NCI-H1092 (cell line): ENCODE measurements at regions not wholly inside any gene's neighbourhood (a gene's known extent, or its start where the extent isn't known, plus 50 kb on each side); places are given as distances from the start of the nearest gene placed in this dataset.

Experiments
- DNase-seq: peaks from one replicate; lab custom pipeline; 2025; lab: John Stamatoyannopoulos, UW

DNA sequence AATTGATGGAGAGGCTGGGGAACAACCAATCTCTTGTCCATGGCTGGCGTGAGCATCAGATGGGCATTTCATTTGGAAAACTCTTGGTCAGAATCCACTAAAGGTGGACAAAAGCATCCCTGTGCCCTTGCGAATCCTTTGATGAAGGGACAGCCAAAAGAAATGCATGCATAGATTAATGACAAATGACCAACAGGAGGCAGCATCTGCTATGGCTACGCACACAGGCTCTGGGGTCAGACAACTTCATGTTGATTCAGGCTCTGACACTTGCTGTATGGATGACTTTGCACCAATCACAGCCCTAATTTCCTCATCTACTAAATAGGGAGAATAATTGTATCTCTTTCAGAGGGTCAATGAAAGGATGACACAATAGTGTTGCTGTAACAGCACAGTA, 117.5 kb downstream of the ASCL4 start:
- DNase-seq = no peak

DNA sequence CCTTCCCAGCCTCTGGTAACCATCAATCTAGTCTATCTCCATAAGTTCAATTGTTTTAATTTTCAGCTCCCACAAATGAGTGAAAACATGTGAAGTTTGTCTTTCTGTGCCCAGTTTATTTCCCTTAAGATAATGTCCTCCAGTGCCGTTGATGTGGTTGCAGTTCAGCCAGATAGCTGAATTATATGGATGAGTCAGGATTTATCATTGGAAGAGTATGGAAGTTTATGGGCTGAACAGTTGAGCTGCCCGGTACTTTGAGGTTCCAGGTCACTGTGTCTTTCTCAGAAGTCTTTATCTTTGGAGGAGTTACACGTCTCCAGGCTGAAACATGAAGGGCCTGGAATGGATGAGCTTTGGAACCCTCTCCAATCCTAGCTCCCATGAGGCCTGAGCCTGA, 120.1 kb downstream of the ASCL4 start:
- DNase-seq = no peak

DNA sequence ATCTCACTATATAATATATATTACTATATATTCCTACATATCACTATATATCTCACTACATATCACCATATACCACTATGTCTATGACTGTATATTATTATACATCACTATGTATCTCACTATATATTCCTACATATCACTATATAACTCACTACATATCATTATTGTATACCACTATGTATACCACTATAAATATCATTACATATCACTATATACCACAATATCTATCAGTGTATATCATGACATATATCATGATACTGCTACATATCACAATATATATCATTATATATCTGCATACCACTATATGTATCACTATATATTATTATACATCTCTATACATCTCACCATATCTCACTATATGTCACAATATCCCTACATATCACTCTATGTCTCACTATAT, 121.5 kb downstream of the ASCL4 start:
- DNase-seq = no peak

DNA sequence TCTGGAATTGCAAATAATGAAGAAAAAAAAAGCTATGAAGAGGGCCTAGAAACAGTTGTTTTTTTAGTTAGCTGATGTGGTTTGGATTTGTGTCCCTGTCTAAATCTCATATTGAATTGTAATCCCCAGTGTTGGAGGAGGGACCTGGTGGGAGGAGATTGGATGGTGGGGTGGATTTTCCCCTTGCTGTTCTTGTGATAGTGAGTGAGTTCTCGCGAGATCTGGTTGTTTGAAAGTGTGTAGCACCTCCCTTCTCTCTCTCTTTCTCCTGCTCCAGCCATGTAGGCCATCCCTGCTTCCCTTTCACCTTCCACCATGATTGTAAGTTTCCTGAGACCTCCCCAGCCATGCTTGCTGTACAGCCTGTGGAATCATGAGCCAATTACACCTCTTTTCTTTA, 126.1 kb downstream of the ASCL4 start:
- no peak for DNase-seq

DNA sequence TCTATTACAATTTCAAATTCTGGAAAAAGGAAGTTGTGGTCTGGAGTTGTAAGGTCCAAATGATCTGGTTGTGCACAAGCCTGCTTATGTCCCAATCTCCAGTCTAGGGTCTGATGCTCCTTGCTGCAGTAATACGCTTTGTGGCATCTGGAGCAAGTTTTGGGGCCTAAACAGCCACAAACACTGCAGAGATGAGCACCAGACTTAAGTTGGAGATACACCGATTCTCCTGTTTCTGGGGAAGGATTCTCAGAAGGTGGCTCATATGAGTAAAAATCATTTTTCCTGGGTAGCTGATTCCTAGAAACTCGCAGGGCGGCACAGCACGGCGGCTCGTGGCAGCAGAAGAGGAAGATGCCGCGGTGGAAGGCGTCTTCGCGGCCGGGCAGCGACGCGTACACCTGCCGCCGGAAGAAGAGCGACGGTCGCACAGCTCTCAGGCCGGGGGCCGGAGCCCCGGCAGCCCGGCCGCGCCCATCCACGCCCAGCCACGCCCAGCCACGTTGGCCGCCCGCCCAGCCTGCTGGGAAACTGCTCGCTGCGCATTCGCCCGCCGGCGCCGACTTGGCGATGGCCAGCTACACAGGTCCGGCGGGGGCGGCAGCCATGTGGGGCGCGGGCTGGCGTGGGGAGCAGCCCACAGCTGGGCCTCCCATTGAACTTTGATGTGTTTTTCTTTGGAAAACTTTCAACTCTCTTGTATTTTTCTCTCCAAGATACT, 129.0 kb downstream of the ASCL4 start:
- DNase-seq = peak; percentile 21

DNA sequence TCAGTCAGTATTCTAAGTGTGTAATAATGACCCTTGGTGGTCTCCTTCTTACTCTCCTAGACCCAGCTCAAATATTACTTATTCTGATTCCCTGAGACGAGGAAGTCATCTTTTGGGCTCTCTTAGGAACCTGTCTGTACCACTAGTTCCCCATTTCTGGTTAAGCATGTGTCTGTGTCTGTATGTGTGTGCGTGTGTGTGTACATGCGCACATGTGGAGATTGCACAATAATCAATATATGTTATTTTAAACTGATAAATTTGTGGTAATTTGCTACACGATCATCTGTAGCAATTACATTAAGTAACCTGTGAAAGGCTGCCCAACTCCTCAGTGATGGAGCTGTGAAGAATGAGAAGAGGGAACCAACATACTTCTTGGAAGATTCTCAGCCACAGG, 132.2 kb downstream of the ASCL4 start:
- DNase-seq = no peak

DNA sequence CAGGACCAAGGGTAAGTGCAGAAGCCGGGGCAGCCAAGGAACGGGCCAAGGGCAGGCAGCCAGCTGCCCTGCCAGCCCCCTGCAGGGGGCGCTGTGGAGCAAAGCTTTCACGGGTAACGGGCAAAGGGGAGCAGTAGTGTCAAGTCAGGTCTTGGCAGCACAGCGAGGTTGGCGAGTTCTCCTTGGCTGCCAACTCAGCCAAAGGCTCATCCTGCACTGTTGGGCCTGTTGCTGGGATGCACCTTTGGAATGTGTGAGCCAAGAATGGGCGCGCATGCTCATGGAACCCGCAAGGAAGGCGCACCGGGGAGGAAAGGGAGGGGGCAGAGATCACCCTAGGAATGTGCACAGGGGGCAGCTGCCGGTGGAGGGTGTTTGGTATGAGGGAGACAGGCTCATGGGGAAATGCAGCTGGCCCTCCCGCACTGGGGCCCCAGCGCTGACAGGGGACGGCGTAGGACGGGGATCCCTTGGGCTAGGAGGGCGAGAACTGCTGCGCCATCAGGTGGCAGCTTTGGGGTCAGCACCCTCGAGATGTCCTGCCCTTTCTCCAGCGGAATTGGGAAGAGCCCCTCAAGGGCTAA, 138.0 kb downstream of the ASCL4 start:
- no peak for DNase-seq

DNA sequence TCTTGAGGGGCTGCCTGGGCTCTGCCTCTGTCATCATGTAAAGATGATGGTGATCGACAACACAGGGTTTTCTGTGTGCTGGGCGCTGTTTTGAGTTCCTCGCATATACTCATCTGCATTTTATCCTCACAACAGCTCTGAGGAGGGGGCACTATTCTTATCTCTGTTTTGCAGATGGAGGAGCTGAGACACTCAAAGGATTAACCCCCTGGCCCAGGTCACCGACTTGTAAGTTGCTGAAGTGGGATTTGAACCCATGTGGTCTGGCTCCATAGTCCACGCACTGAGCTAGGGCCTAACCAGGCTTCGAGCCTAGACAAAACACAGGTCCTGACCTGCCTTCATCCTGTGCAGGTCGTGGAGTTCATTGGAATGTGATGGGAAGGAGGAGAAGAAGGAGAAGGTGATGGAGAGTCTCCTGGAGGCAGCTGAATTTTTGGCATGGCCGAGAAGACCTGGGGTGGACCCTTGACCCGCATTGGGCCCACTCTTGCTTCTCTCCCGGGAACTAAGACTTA, 140.0 kb downstream of the ASCL4 start:
- no peak for DNase-seq

DNA sequence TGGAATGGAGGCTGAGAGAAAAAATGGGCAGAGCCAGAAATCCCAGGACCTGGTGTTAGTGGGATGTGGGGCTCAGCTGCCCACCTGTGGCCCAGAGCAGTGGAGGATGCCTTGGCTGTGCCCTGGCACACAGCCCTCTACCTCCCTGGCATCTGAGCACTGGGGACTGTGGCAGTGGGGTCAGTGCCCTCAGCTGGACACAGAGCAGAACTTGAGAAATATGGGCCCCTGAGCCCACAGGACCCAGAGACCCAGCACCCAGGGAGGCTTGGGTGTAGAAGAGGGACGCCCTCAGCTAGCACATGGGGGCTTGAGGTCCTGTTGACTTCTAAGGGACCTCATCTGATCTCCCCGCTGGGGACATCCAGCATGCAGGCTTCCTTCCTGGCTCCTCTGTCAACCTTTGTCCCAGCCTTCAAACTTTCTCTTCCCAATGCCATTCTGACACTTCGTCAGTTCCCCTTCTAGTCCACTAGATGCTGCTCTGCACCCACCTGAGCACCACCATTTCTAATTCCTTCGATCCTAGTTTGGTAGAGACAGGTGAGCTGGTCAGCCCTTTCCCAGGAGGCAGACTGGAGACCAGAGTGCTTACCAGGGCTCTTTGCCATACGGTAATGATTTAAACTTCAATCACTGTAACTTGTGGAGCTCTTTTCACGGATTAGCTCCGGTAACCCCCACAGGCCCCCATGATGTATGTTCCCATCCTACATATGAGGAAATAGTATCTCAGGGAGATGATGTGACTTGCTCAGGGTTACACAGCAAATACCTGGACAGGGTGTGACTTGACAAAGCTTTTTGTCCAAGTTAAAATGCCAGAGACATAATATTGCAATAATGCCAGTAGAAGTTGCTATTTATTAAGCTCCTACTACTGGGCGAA, 143.7 kb downstream of the ASCL4 start:
- DNase-seq = no peak

DNA sequence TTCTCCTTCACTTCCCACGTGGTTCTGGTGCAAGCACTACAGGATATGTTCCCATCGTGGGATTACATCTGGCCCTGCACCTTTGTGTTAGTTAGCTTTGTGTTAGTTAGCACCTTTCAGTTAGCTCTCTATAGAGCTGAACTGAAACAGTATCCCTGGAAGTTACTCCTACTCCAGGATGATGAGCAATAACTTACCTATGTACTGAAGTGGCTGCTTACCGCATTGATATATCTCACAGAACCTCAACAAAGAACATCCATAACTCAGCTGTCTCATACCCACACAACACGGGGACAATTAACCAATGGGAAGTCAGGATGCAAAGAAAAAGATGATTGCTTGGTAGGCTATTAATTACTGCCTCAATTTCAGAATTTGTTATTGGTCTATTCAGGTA, 146.6 kb downstream of the ASCL4 start:
- DNase-seq = no peak

DNA sequence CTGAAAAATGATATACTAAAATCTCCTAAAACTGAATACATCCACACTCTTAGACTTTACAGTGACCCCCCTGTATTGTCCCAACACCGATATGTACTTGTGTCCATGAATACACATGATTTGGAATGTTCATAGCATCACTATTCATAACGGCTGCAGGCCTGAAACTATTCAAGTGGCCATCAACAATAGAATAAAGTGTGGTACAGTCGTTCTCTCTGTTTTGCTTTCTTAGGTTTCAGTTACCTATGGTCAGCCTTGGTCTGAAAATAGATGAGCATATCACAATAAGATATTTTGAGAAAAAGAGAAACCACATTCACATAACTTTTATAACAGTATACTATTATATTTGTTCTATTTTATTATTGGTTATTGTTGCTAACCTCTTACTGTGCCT, 150.6 kb downstream of the ASCL4 start:
- no peak for DNase-seq

DNA sequence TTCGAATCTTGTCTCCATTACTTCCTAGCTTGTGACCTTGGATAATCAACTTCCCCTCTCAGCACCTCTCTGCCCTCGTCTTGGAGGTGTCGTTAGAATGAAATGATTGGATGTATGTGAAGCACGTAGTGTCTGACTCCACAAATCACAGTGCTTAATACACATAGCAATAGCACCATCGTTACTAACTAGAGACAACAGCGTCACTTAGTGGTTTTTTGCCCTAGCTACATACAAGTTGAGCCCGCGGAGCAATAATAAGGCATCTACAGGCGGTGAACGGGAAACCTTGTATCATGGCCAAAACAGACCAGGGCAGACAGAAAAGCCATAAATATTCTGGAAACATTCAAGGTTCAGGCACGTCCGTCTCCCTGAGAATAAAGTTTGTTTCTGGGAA, 154.9 kb downstream of the ASCL4 start:
- no peak for DNase-seq

DNA sequence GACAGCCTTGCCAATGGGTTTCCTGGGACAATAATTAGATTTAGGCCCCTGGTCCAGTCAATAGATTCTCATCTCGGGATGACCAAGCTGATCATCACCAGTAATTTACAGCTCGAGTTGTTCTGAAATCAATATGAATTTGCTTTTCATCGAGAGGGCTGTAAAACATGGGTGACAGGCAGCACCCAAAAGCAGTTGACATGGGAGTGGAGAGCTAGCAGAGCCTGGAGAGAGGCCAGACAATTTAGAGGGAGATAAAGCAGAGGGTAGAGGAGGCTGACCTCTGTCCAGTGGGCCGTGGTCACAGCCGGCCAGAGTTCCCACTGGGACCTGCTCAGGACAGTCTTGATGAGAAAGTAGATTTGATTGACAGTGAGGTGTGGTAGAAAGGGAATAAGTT, 157.3 kb downstream of the ASCL4 start:
- no peak for DNase-seq

DNA sequence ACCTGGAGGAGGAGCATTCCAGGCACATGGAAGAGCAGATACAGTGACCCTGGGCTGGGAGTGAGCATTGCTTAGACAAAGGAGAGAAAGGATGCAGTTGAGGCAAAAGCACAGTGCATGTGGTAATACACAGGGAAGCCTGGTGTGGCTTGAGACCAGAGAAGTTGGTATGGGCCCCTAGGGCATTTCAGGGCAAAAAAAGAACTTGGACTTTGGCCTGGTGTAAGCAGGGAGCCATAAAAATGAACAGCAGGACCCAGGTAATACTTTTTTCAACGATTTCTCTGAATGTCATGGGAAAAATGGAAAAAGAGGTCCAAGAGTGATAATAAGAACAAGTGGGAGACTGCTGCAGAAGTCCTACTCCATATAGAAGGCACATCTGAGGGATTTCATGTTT, 163.9 kb downstream of the ASCL4 start:
- DNase-seq = no peak

DNA sequence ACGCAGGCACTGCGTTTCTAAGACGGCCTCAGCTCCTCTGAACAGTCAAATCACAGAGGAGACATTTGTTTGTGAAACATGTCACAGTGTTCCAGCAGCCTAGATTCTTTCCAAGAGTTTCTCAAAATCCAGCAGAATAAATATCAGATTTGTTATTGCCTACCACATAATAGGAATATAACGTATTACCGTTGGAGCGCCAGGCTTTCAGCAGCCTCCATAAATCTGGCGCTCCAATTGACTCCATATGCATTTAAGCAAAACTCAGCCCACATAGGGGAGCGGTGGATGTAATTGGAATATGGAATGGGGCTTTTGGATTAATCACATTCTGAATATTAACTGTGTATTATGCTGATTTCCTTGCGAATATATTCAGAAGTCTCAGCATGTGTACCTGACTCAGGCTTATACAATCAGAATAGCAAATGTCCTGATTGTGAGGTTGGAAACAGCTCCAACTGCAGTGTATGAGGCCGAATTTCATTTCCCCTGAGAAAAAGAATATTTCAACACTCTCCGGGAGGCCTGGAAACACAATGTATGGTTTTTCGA, 174.0 kb downstream of the ASCL4 start:
- no peak for DNase-seq

DNA sequence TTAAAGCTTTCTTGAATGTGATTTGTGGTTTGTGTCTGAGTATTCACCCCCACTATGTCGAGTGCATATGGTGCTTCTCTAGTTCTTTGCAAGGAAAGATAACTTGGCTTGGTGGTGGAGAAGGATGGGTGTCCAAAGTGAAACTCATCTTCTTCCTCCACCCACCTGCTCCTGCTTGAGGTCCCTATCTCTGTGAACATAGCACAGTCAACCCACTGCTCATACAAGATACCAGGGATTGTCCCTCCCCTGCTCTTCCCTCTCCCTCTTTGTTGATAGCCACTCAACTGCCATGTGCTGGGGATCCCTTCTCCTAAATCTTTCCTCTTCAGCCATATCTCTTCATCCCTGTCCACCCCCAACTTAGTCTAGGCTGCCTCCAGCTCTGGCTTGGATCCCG, 176.5 kb downstream of the ASCL4 start:
- DNase-seq = no peak

DNA sequence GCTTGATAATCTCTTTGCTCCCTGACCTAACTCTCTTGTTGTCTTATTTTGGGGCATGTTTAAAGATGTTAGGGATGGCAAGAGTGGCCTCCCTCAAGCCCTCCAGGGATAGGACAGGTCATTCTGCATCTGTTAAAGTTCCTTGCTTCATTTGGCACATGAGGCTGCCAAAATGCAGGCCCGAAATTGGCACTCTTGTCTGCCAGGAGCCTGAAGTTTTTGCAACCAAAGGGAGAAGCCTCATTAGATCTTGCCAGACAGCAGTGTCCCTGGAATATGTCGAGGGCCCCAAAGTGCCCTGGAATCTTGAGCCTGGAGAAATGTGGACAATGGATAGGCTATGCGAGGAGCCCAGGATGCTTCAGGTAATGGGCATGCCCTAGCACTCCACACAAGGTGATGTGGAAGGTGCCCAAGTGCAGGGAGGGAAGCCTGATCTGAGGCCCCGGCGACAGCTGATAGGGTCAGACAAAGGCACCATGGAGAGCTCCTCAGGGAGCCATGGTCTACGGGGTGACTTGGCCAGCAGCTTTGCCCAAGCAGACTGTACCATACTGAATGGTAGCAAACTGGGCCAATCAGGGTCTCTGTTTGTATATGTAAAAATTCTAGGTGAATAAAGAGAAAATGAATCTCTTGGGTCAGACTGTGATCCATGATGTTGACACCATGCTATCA, 173.0 kb upstream of the WSCD2 start:
- DNase-seq = no peak

DNA sequence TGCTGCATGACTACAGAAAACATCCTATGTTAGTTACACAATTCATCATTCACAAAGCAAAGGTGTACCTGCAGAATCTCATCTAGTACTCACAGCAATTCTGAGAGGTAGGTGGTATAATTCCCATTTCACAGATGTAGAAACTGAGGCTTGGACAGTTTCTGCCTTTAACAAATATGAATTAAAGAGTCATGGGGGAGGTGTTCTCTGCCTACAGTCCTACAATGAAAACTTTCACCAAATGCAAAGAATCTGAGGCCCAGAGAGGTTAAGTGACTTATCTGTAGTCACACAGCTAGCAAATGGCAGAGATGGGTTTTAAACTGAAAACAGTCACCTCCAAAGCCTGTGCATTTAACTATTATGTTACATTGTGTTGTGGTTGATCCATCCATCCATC, 171.6 kb upstream of the WSCD2 start:
- DNase-seq = no peak

DNA sequence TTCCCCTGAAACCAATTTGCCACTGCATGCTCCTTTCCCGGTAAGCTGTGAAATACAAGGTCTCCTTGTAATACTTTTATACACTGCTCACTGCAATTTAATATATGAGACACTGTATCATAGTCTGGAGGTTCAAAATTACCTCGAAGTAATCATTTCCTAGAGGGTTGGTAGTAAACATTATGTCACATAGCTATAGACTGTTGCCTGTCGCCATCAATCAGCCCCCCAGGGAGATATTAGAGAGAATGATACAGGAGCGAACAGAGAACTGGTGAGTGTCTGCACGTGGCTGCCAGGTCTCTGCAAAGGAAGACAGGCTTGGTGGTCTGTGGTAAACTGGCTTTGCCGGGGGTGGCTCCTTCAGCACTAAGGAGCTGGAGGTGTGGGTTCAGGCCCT, 165.5 kb upstream of the WSCD2 start:
- no peak for DNase-seq

DNA sequence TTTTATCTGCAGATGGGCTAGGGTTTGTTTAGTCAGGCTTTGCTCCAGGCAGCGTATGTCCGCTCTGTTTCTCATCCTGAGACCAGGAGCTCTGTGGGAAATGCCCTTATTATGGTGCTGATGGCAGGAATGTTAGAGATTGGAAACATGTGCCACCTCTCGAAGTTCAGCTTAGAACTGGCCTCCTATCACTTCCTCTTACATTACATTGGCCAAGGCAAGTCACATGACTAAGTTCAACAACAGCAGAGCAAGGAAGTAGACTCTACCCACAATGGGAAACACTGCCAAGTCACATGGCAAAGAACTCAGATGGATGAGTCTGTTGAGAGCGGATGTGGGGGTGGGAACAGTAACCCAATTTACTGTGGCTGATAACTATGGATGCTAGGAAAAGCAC, 161.9 kb upstream of the WSCD2 start:
- DNase-seq = no peak

DNA sequence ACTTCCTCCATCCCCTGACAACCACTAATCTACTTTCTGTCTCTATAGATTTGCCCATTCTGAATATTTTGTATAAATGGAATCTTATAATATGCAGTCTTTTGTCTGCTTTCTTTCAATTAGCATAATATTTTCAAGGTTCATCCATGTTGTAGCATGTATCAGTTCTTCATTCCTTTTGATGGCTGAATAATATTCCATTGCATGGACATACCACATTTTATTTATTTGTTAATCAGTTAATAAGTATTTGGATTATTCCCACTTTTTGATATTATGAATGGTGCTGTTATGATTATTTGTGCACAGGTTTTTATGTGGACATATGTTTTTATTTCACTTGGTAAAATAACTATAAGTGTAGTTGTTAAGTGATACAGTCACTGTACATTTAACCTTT, 155.1 kb upstream of the WSCD2 start:
- DNase-seq = no peak

DNA sequence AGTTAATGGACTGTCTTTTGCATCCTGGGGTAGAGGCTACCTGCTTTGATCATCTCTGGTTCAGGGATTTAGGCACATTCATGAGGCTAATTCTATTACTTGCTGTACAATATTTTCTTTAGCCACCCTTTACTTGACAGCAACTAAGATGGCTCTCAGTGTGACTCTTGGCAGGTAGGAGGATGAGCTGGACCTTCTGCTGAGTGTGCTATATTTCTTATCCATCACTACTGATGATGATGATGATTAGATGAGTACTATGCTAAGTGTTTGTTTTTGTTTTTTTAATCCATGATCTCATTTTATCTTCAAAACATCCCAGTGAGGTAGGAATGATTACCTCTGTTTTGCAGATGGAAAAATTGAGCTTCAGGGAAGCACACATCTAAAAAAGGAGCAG, 152.8 kb upstream of the WSCD2 start:
- no peak for DNase-seq
